Activated CD8-positive, alpha-beta memory T cell treated with anti-CD3 and anti-CD28 coated beads for 1 hour (primary cell): ENCODE measurements at regions not wholly inside any gene's neighbourhood (a gene's known extent, or its start where the extent isn't known, plus 50 kb on each side); places are given as distances from the start of the nearest gene placed in this dataset.
"Not testable (repeated sequence)": the region's sequence is repeated elsewhere in the genome, so short reads cannot be mapped to it uniquely, and the experiment has no call there.

Experiments used
- DNase-seq, 2 donors: peaks; one replicate each; pipeline ENCODE4 v3.0.0-alpha.2; 2020; ENCODE audit warnings: low read depth in 1 of 2; ENCODE audit errors: extremely low read depth in 1 of 2

DNA sequence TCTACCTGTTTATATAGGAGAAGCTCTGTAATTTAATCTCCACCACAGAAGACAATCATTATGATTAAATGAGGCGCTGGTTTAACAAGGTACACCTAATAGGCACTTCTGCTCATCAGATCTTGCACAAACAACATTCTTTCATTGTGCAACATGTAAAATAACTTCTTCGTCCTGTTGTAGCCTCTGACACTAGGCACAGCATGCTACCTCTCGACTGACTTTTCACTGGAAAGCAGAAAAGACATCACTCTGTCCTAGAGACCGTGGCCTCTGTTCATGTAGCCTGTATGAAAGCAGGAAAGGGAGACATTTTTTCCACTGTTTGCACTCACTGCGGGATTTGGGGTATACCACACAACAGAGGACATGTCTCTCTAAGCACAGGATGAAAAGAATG is 316.5 kb downstream of the IRS1 start:
- no peak for DNase-seq

DNA sequence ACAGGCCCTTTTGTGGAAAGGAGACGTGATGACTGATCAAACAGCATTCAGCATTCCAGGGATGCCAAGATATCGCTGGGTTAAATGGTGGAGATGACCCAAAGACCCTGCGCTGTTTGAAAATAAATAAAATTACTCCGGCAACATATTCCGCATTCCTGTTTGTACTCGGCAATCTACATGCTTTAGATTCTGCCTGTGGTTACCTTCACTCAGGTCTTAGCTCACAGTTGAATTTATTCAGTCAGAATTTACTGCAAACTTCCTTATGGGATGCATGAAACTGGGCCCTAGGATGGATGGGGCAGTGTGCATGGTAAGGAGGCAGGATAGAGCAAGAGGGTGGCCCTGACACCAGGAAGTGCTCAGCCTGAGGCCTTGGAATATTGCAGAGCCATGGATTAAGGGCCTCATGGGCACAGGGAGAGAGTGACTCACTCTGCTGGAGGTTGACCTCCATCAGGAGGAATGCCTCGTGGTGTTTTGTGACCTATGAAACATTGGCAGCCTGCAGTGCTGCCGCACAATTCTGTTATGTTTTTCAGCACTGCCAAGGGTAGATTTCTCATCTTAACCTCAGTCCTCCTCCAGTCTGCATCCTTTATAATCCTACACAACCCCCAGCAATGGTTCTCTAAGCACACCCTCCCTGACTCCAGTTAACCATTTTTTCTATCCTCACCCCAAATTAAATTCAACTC is 321.4 kb downstream of the IRS1 start:
- no peak for DNase-seq

DNA sequence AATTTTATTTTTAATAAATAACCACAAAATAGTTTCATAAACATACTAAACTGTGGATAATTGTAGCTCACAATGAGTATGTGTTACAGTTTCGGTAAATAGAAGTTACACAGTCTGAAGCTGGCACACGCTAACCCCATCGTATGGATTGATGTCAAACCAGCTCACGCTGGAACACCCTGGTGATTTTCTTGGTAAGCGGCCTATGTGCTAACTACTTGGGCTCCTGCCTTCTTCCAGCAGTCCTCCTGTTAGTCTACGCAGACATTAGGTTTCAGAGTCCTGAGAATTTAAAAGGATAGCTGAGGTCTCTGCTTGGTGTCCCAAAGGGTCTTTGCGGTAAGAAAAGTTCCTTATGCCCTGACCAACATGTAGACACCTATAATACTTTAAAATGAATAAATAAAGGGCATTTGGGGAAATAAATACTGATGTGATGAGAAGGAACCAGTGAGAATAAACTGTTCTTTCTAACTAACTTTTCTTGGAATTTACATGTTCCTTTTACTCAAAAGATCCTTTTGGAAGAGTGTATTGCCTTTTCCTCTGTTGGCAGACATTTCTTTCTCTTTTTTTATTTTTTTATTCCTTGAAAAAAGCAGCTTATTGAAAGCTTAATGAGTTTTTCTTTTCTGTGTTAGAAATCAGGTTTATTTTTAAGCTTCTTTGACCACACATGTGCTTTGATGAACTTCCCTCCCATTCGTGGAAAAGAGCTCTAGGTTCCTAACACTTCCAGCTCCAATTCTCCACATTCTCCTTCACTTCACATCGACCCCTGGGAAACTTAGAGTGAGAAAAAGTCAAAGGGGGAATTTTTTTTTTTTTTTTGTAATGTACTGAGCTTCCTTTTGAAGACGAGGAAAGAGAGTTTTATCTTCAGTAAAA is 322.2 kb downstream of the IRS1 start:
- no peak for DNase-seq

DNA sequence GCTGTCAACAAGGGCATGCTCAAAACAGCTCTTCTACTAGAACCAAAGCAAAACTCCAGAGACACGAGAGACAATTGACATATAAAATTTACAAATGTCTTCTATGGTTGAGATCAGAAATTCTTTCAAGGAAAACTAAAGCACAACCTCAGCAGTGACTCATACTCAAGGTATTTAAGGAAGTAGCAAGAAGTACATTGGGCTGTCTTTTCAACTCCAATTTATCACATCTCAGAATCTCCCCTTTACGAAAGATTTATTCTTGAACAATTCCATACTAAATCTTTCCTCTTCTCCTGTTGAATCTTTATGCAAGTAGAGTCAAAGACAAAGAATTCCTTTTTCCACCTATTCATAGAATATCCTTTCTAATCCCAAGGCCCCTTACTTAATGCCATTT is 324.0 kb downstream of the IRS1 start:
- DNase-seq: no peak

DNA sequence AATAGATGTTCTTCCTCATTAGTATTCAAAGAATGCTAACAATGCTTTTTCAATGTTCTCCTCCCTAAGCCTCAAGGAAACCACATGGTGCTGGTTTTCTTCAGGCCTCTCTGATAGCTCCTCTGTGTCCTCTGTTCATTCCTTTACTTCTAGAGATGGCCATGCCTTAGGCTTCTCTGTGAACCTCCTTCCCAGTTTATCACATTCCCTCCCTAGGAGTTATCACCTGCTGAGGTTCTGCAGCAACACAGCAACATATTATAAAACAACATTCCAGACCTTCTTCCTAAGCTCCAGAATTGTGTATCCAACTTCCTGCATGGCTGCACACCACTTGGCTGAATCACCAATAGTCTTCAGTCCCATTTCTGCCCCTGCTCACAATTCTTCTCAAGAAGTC is 325.5 kb downstream of the IRS1 start:
- no peak for DNase-seq

DNA sequence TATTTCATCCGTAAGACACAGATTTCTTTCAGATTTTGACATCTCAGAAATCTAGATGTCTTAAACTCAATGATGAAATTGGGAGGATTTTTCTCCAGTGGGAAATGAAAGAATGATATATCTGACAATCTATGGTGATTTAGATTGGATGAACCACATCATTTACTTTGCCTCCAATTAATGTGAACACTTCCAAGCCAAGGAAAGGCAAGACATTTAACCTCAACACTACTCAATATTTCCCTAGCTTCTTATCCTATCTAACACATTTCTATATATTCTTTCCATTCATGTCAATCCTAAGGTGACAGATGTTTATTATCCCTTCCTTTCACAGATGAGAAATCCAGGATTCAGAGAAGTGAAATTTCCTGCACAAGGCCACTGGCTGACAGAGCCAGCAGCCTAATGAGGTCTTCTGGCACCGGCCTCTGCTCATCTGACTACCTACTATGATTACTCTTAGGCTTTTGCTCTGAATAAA is 327.6 kb downstream of the IRS1 start:
- no peak for DNase-seq

DNA sequence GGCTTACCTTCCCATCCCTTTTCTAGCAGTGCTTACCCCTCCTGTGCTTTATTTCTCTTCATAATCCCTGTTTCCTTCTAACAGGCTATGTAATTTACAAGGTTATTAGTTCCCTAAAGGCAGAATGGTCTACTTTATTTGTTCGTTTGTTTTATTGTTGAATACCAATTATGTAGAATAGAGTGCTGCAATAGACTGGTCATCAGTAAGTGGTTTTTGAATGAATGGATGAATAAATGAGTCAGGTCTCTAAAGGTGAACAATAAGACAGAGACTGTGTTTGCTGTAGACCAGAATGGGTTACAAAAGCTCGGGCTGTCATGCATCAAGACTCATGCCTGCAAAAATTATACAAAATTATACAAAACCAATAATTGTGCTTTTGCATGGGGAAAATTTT is 332.0 kb downstream of the IRS1 start:
- DNase-seq: no peak

GRCh38 chr2:226467221-226467620 is 332.4 kb downstream of the IRS1 start:
- DNase-seq: no peak

DNA sequence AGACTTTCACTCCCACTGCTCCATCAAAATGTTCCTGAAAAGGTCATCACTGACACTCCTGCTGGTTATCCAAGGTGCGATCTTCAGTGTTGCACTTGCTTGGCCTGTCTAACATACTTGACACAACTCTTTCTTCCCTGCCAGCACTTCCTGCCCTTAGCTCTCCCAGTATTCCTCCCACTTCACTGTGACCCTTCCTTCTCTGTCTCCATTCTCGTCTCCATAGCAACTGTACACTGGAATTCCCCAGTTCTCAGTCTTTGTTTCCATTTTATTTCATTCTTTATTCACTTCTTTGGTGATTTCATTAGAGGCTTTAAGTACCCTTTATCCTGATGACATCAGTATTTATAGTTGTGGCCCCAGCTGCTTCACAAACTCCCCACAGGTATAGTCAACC is 333.0 kb downstream of the IRS1 start:
- DNase-seq: no peak

- no peak for DNase-seq
Observed at GRCh38 chr2:226466124-226466523, 333.5 kb downstream of the IRS1 start.

GRCh38 chr2:226464380-226464779 is 335.2 kb downstream of the IRS1 start:
- DNase-seq: no peak

GRCh38 chr2:226463154-226463553 is 336.5 kb downstream of the IRS1 start:
- no peak for DNase-seq

DNA sequence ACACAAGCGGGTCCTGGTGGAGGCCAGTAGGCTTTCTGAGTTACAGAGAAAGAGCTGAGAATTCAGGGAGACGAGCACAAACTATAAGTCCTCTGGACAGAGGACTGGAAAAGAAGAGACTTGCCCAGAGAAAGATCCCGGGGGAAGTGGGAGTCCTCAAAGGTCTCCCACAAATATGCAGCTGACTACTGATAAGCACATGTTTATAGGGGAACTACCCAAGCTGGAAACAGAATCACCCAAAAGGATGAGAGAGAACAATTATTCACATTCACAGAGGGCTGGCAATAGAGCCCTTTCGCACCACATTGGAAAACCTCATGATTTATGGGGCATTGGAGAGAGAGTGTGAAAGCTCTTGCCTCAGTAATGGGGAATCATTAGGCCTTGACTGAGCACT is 337.6 kb downstream of the IRS1 start:
- DNase-seq: no peak

GRCh38 chr2:226456144-226456543 is 343.5 kb downstream of the IRS1 start:
- DNase-seq: not testable (repeated sequence)

GRCh38 chr2:226452768-226453167 is 346.9 kb downstream of the IRS1 start:
- no peak for DNase-seq

GRCh38 chr2:226451486-226451885 is 348.1 kb downstream of the IRS1 start:
- DNase-seq: no peak

GRCh38 chr2:226450141-226450540 is 349.5 kb downstream of the IRS1 start:
- no peak for DNase-seq

DNA sequence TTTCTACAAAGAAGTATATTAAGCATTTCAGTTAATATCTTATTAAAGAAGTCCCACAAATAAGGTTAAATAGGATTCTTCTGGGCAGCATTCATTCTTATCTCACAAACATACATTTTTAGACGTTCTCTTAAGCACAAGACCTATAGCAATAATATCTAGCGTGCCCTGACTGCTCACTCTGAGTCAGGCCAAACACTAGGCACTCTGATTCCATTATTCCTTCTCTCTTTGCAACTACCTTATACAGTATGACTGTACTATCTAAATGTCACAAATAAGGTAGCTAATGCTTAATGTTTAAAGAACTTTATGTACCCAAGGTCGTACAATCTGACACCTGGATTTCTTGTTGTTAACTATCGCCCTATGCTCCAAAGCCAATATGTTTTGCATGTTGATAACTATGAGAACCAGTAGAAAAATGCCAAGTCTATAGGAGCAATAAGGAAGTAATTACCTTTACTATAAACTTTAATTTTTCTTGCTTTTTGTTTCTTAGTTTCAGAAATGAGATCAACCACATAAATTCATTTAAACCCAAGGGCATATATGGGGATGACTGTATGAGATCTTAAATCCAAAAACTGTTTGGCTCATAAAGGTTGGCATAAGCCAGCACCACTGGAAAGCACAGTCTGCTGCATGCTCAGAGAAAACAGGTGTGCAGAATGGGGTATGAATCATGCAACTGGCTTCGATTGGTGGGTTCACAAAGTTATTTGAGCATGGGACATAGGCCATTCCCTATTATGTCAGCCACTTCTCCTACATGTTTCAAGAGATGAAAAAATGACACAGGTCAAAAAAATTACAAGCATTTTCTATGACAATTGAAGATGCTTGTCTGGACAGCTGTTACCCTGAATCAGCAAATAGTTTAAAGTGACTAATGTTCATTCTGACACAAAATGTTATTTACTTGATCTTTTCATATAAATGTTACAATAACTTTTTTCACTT is 352.0 kb downstream of the IRS1 start:
- no peak for DNase-seq

DNA sequence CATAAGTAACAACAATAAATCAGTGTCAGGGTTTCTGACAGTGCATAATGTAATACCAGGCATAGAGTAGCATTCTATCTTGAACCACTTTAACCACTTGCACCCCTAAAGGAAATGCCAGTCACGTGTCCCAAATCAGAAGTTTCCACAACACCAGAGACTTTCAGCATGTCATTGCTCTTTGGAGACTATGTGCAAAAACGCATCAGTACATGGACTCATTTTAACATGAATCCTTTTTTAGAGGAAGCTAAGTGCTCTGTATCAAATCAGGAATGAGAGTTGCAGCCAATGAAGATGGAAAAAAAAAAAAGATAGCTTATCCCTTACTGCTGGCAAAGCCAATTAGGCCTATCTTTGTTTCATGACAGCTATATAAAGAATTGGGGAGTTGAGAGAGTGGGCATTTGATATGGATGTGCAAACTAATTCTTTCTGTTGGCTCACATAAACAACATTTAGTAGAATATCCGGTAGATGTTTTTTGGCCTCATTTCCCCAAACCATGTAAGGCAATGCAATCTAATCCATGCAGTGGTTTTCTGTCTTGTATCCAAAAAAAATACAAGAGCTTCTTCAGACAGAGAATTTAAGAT is 353.1 kb downstream of the IRS1 start:
- DNase-seq: no peak

GRCh38 chr2:226445216-226445861 is 354.3 kb downstream of the IRS1 start:
- no peak for DNase-seq
